AG04450 (cell line): ENCODE measurements at regions not wholly inside any gene's neighbourhood (a gene's known extent, or its start where the extent isn't known, plus 50 kb on each side); places are given as distances from the start of the nearest gene placed in this dataset.

ENCODE experiments used
- CTCF ChIA-PET: fragments of 300-600, 350-600 bp; formaldehyde crosslinking; extraction: SDS; loops from one replicate; lab custom pipeline; 2022; ENCODE audit warnings: antibody characterized with exemption, inconsistent platforms; lab: Charles Lee
- POLR2A ChIA-PET: fragments of 350-600 bp; formaldehyde crosslinking; extraction: SDS; loops from one replicate; lab custom pipeline; 2021; ENCODE audit warnings: antibody characterized with exemption, inconsistent platforms; lab: Yijun Ruan, JAX
- DNase-seq: peaks from one replicate; pipeline ENCODE4 v3.0.0-alpha.2; 2011; ENCODE audit warnings: low read depth, low spot score
- H3K27ac ChIP-seq: one replicate; pipeline ENCODE4 v1.5.1; 2012; ENCODE audit warnings: low read depth, low read length, control low read depth
- H3K27me3 ChIP-seq: one replicate; pipeline ENCODE4 v1.6.0; 2012; ENCODE audit warnings: low read length; ENCODE audit not compliant: control insufficient read depth, insufficient read depth
- H3K4me3 ChIP-seq: 2 replicates; pipeline ENCODE4 v1.5.1; 2011; ENCODE audit warnings: mild to moderate bottlenecking, low read depth, low read length, control low read depth
- H3K9me3 ChIP-seq: 2 replicates; pipeline ENCODE4 v1.5.1; 2012; ENCODE audit warnings: low read length; ENCODE audit not compliant: control insufficient read depth, insufficient read depth
- CTCF ChIP-seq: IDR thresholded peaks from 2 replicates; pipeline ENCODE4 v1.5.1; 2011; ENCODE audit warnings: low read depth, low read length, control low read depth, inconsistent platforms

- H3K27ac ChIP-seq = no peak overlapping the region
- H3K27me3 ChIP-seq = peaks cover 3% of the 10 kb centered on the region
- H3K9me3 ChIP-seq = no peaks in the 10 kb centered on the region; the same call in 1 of the 2 replicates
- POLR2A ChIA-PET = interaction anchor here (0.6 kb wide), 1 partner anchor 193 kb away, joined by 4 read pairs; no protein-coding TSS in a partner anchor
- no peak for TF ChIP-seq CTCF
- CTCF ChIA-PET = no interaction called here
- H3K4me3 ChIP-seq = no peak overlapping the region
- no peak for DNase-seq
These were observed 257.8 kb upstream of the BTG1 start for GRCh38 chr12:92403210-92404175.

GRCh38 chr12:92402415-92402814 lies 256.8 kb upstream of the BTG1 start:
- POLR2A ChIA-PET = interaction anchor here (0.6 kb wide), 1 partner anchor 192 kb away, joined by 4 read pairs; no protein-coding TSS in a partner anchor
- CTCF ChIA-PET = no interaction called here

GRCh38 chr12:92400006-92400405 lies 254.4 kb upstream of the BTG1 start:
- Histone ChIP-seq H3K27me3 (peaks cover 3% of the 10 kb centered on the region), H3K9me3 (no peaks in the 10 kb centered on the region), H3K27ac (no peak overlapping the region), H3K4me3 (no peak overlapping the region)
- no peak for TF ChIP-seq CTCF
- POLR2A ChIA-PET = no interaction called here
- DNase-seq = no peak
- CTCF ChIA-PET = interaction anchor here (1.3 kb wide), 1 partner anchor 8 kb away, joined by 5 read pairs; no protein-coding TSS in a partner anchor

More at GRCh38 chr12:92402415-92402814, 256.8 kb upstream of the BTG1 start:
- no peaks in the 10 kb centered on the region; the same call in 1 of the 2 replicates for H3K9me3 ChIP-seq
- H3K27ac ChIP-seq = no peak overlapping the region
- peaks cover 3% of the 10 kb centered on the region for H3K27me3 ChIP-seq
- no peak overlapping the region for H3K4me3 ChIP-seq
- DNase-seq = no peak
- no peak for TF ChIP-seq CTCF

GRCh38 chr12:92398565-92399309 lies 253.1 kb upstream of the BTG1 start:
- ChIA-PET CTCF (interaction anchor here (0.8 to 1.3 kb wide), 2 partner anchors 9 to 16 kb away, joined by 3 to 5 read pairs; no protein-coding TSS in a partner anchor), POLR2A (no interaction called here)
- peaks cover 3% of the 10 kb centered on the region; the same call in 1 of the 2 replicates for H3K9me3 ChIP-seq
- no peak for TF ChIP-seq CTCF
- no peaks in the 10 kb centered on the region for H3K27me3 ChIP-seq
- DNase-seq = no peak
- H3K4me3 ChIP-seq = no peak overlapping the region
- no peak overlapping the region for H3K27ac ChIP-seq
